Kidney epithelial cell (primary cell): ENCODE measurements at regions not wholly inside any gene's neighbourhood (a gene's known extent, or its start where the extent isn't known, plus 50 kb on each side); places are given as distances from the start of the nearest gene placed in this dataset.

ENCODE experiments used
- DNase-seq: peaks from one replicate; pipeline ENCODE4 v3.0.0-alpha.2; 2010; ENCODE audit warnings: low read depth
- H3K27me3 ChIP-seq: 2 replicates; pipeline ENCODE4 v1.6.0; 2011; ENCODE audit warnings: low read length; ENCODE audit not compliant: control insufficient read depth, insufficient read depth
- H3K36me3 ChIP-seq: 2 replicates; pipeline ENCODE4 v1.5.1; 2011; ENCODE audit warnings: low read length; ENCODE audit not compliant: control insufficient read depth, insufficient read depth
- H3K4me3 ChIP-seq: 2 replicates; pipeline ENCODE4 v1.5.1; 2011; ENCODE audit warnings: low read depth, mild to moderate bottlenecking, control low read depth, low read length
- CTCF ChIP-seq: IDR thresholded peaks from 2 replicates; pipeline ENCODE4 v1.5.1; 2011; ENCODE audit warnings: mild to moderate bottlenecking, moderate library complexity, low read length, control low read depth, inconsistent platforms; ENCODE audit not compliant: insufficient read depth, poor library complexity, severe bottlenecking

DNA sequence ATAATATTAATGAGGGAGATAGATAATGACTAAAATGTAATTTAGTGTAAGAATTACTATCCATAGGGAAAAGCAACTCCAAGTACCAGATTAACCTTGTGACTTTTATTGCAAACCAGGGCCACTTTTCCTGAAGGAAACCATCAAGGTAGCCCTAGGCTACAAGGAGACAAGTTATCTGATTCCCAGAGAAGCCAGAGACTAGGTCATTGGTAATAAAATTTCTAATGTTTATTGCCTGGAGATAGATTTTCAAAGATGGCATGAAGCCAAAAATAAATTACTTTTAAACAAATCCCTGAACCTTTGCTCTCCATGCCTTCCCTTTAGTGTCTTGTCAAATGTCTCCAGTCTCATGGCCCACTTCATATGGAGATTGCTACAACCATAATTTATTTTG lies 610.1 kb upstream of the SLC10A2 start:
- no peak for DNase-seq
- Histone ChIP-seq H3K4me3 (no peak overlapping the region), H3K27me3 (no peaks in the 10 kb centered on the region), H3K36me3 (no peaks in the 10 kb centered on the region)
- no peak for TF ChIP-seq CTCF

DNA sequence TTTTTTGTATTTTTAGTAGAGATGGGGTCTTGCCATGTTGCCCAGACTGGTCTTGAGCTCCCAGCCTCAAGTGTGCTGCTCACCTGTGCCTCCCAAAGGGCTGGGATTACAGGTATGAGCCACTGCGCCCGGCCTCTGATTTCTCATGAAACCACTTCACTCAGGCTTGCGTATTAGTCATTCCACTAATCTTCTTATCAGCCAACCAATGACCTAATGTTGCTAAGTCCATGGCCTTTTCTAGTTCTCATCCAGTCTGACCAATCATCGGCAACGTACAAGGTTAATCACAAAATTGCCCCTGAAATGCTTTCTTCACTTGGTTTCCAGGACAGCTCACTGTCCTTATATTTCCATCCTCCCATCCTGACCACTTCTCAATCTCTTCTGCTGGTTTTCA lies 605.3 kb upstream of the SLC10A2 start:
- DNase-seq = no peak
- no peak for TF ChIP-seq CTCF
- Histone ChIP-seq H3K36me3 (no peaks in the 10 kb centered on the region), H3K27me3 (no peaks in the 10 kb centered on the region), H3K4me3 (no peak overlapping the region)

GRCh38 chr13:103663996-103664395 lies 597.8 kb upstream of the SLC10A2 start:
- DNase-seq = no peak
- Histone ChIP-seq H3K27me3 (no peaks in the 10 kb centered on the region), H3K36me3 (no peaks in the 10 kb centered on the region), H3K4me3 (no peak overlapping the region)
- no peak for TF ChIP-seq CTCF

DNA sequence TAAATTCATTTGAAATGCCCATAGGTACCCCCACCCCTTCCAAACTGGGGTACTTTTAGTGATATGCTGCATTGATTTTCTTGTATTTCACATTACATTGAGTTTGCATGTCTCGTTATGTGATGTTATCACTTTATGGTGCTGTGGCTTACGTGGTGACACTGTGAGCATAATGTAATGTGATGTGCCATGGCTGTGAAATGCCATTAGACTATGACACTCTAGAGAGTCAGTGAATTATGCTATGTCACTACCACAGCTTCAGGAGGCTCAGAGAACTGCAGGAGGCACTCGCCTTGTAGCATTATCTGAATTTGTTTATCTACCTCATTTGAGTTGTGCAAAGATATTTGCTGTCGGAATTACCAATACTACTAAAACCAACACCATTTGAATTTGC lies 590.1 kb upstream of the SLC10A2 start:
- TF ChIP-seq CTCF = no peak
- no peak for DNase-seq
- Histone ChIP-seq H3K36me3 (no peaks in the 10 kb centered on the region), H3K4me3 (no peak overlapping the region), H3K27me3 (no peaks in the 10 kb centered on the region)

GRCh38 chr13:103640606-103641005 lies 574.4 kb upstream of the SLC10A2 start:
- no peak for TF ChIP-seq CTCF
- no peaks in the 10 kb centered on the region for H3K36me3 ChIP-seq
- DNase-seq = no peak

GRCh38 chr13:103639326-103639725 lies 573.1 kb upstream of the SLC10A2 start:
- Histone ChIP-seq H3K36me3 (no peaks in the 10 kb centered on the region), H3K4me3 (no peak overlapping the region), H3K27me3 (no peaks in the 10 kb centered on the region)
- no peak for TF ChIP-seq CTCF
- no peak for DNase-seq

More at GRCh38 chr13:103640606-103641005, 574.4 kb upstream of the SLC10A2 start:
- no peaks in the 10 kb centered on the region for H3K27me3 ChIP-seq
- H3K4me3 ChIP-seq = no peak overlapping the region
